ENCODE measurements at regions not wholly inside any gene's neighbourhood (a gene's known extent, or its start where the extent isn't known, plus 50 kb on each side); places are given as distances from the start of the nearest gene placed in this dataset.

GRCh38 chr2:181318504-181319280, 138.5 kb upstream of the ITGA4 start:
- TF ChIP-seq CTCF (IDR thresholded peaks at IDR 0.05) (no peak), POLR2A (IDR thresholded peaks at IDR 0.05) (no peak)
